ENCODE measurements at regions not wholly inside any gene's neighbourhood (a gene's known extent, or its start where the extent isn't known, plus 50 kb on each side); places are given as distances from the start of the nearest gene placed in this dataset.

DNA sequence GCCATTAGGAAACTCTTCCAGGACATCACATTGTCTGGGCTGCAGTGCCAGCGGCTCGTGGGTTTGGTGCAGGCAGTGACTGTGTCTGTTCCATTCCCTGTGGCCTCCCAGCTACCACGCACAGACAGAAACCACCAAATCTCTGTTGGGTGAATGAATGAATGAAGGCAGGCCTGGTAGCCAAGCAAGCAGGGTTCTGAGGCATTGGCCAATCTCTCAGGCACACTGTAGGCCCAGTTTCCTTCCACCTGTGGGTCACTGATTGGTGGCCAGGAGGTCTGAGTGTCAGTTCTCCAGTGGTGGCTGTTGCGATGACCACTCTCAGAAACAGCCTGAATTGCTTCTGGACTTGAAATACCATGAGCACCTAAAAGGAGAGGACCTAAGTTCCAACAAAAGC, 59.4 kb upstream of the CTBP2 start:
- TF ChIP-seq, protein P1, sequence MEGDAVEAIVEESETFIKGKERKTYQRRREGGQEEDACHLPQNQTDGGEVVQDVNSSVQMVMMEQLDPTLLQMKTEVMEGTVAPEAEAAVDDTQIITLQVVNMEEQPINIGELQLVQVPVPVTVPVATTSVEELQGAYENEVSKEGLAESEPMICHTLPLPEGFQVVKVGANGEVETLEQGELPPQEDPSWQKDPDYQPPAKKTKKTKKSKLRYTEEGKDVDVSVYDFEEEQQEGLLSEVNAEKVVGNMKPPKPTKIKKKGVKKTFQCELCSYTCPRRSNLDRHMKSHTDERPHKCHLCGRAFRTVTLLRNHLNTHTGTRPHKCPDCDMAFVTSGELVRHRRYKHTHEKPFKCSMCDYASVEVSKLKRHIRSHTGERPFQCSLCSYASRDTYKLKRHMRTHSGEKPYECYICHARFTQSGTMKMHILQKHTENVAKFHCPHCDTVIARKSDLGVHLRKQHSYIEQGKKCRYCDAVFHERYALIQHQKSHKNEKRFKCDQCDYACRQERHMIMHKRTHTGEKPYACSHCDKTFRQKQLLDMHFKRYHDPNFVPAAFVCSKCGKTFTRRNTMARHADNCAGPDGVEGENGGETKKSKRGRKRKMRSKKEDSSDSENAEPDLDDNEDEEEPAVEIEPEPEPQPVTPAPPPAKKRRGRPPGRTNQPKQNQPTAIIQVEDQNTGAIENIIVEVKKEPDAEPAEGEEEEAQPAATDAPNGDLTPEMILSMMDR (IDR thresholded peaks at IDR 0.05), result no peak
- no peak for TF ChIP-seq POLR2A (IDR thresholded peaks at IDR 0.05)

Data from adrenal gland (tissue), 5 donors.